IMR-90 (cell line): ENCODE measurements at regions not wholly inside any gene's neighbourhood (a gene's known extent, or its start where the extent isn't known, plus 50 kb on each side); places are given as distances from the start of the nearest gene placed in this dataset.

Source experiments
- ATAC-seq: fragments of 200-7000 bp; cut with Tn5 transposase; 2 replicates; pipeline ENCODE4 v1.9.1; 2020; ENCODE audit warnings: low read depth, mild to moderate bottlenecking, moderate library complexity
- BruUV-seq: library from RNA; stranded (reverse); fragments of 400-500 nt; replicated peaks from 2 replicates; lab custom pipeline; 2021; lab: Mats Ljungman, UMichigan
- CTCF ChIA-PET: fragments of 300-600 bp; formaldehyde crosslinking; extraction: SDS; loops from one replicate; lab custom pipeline; 2021; ENCODE audit warnings: antibody characterized with exemption; lab: Yijun Ruan, JAX
- POLR2A ChIA-PET: fragments of 300-600 bp; sonication (Branson Sonifier 250); formaldehyde crosslinking; loops from one replicate; lab custom pipeline; 2022; ENCODE audit warnings: antibody characterized with exemption; ENCODE audit not compliant: unreplicated experiment; lab: Charles Lee
- DNase-seq: peaks from one replicate; pipeline ENCODE4 v3.0.0; 2013
- H2AFZ ChIP-seq: replicated peaks from 2 replicates; pipeline ENCODE3; 2013; ENCODE audit warnings: low read length, mild to moderate bottlenecking; ENCODE audit not compliant: poor library complexity
- H2AK5ac ChIP-seq: 2 replicates; pipeline ENCODE4 v1.6.1; 2013; ENCODE audit warnings: low read depth, low read length, inconsistent platforms
- H2AK9ac ChIP-seq: replicated peaks from 2 replicates; pipeline ENCODE3; 2013; ENCODE audit warnings: mild to moderate bottlenecking, low read depth, low read length, moderate library complexity; ENCODE audit not compliant: poor library complexity
- H2BK120ac ChIP-seq: 2 replicates; pipeline ENCODE4 v1.6.1; 2013; ENCODE audit warnings: low read depth, low read length, inconsistent platforms
- H2BK15ac ChIP-seq: 3 replicates; pipeline ENCODE4 v1.6.1; 2013; ENCODE audit warnings: low read depth, low read length, inconsistent platforms
- H2BK20ac ChIP-seq: 2 replicates; pipeline ENCODE4 v1.6.1; 2013; ENCODE audit warnings: low read depth, mild to moderate bottlenecking, inconsistent platforms, low read length, moderate library complexity
- H2BK5ac ChIP-seq: 2 replicates; pipeline ENCODE4 v1.6.1; 2013; ENCODE audit warnings: mild to moderate bottlenecking, low read depth, low read length, inconsistent platforms; ENCODE audit not compliant: poor library complexity, severe bottlenecking
- H3K14ac ChIP-seq: replicated peaks from 2 replicates; pipeline ENCODE4 v1.6.1; 2013; ENCODE audit warnings: low read depth, low read length, inconsistent platforms
- H3K18ac ChIP-seq: 2 replicates; pipeline ENCODE4 v1.6.1; 2013; ENCODE audit warnings: low read depth, low read length, control low read depth
- H3K23ac ChIP-seq: 2 replicates; pipeline ENCODE4 v1.6.1; 2013; ENCODE audit warnings: low read depth, low read length, inconsistent platforms
- H3K27ac ChIP-seq: 2 replicates; pipeline ENCODE4 v1.5.1; 2013; ENCODE audit warnings: mild to moderate bottlenecking, control low read depth, low read length; ENCODE audit not compliant: insufficient read depth
- H3K27me3 ChIP-seq: 2 replicates; pipeline ENCODE4 v1.6.1; 2013; ENCODE audit warnings: low read length; ENCODE audit not compliant: control insufficient read depth, insufficient read depth
- H3K36me3 ChIP-seq: 2 replicates; pipeline ENCODE4 v1.6.1; 2013; ENCODE audit warnings: low read length, mixed read lengths; ENCODE audit not compliant: control insufficient read depth, insufficient read depth
- H3K4ac ChIP-seq: 2 replicates; pipeline ENCODE4 v1.6.1; 2013; ENCODE audit warnings: low read depth, low read length, inconsistent platforms
- H3K4me1 ChIP-seq: 2 replicates; pipeline ENCODE4 v1.6.1; 2013; ENCODE audit warnings: low read length, mixed read lengths; ENCODE audit not compliant: control insufficient read depth, insufficient read depth
- H3K4me2 ChIP-seq: 2 replicates; pipeline ENCODE4 v1.6.1; 2013; ENCODE audit warnings: low read depth, mild to moderate bottlenecking, control low read depth, low read length, moderate library complexity
- H3K4me3 ChIP-seq: 2 replicates; pipeline ENCODE4 v1.5.1; 2013; ENCODE audit warnings: low read depth, mild to moderate bottlenecking, control low read depth, low read length, moderate library complexity; ENCODE audit not compliant: insufficient read depth
- H3K56ac ChIP-seq: 2 replicates; pipeline ENCODE4 v1.6.1; 2013; ENCODE audit warnings: low read length, inconsistent platforms; ENCODE audit not compliant: insufficient read depth; ENCODE audit errors: extremely low read depth
- H3K79me1 ChIP-seq, 2 experiments: 2 replicates each; pipeline ENCODE4 v1.6.1; 2013; ENCODE audit warnings: low read length in 2 of 2, inconsistent platforms in 1 of 2, low read depth in 1 of 2
- H3K9ac ChIP-seq: 2 replicates; pipeline ENCODE4 v1.6.1; 2013; ENCODE audit warnings: low read depth, low read length, control low read depth
- H3K9me1 ChIP-seq: 2 replicates; pipeline ENCODE4 v1.6.1; 2013; ENCODE audit warnings: low read length, inconsistent platforms; ENCODE audit not compliant: insufficient read depth
- H3K9me3 ChIP-seq: 2 replicates; pipeline ENCODE4 v1.6.1; 2013; ENCODE audit warnings: low read length; ENCODE audit not compliant: control insufficient read depth, insufficient read depth
- H4K20me1 ChIP-seq: 2 replicates; pipeline ENCODE4 v1.6.1; 2013; ENCODE audit warnings: low read length, inconsistent platforms; ENCODE audit not compliant: insufficient read depth
- H4K5ac ChIP-seq: 2 replicates; pipeline ENCODE4 v1.6.1; 2013; ENCODE audit warnings: mild to moderate bottlenecking, low read depth, low read length, control low read depth
- H4K8ac ChIP-seq, 2 experiments: 2 replicates each; pipeline ENCODE4 v1.6.1; 2013; ENCODE audit warnings: low read depth in 2 of 2, low read length in 2 of 2, control low read depth in 1 of 2, inconsistent platforms in 1 of 2
- H4K91ac ChIP-seq: 2 replicates; pipeline ENCODE4 v1.6.1; 2013; ENCODE audit warnings: low read depth, low read length, inconsistent platforms; ENCODE audit not compliant: insufficient read depth
- BHLHE40 ChIP-seq: fragments of 150-350 bp; IDR thresholded peaks from 2 replicates; pipeline ENCODE4 v1.6.1; 2016; ENCODE audit warnings: mild to moderate bottlenecking, low read depth, low read length
- CEBPB ChIP-seq: IDR thresholded peaks from 2 replicates; pipeline ENCODE4 v1.6.1; 2012; ENCODE audit warnings: low read depth, low read length, improper control_type of control experiment
- CHD1 ChIP-seq: IDR thresholded peaks from 2 replicates; pipeline ENCODE4 v1.6.1; 2012; ENCODE audit warnings: low read depth, low read length, improper control_type of control experiment
- CTCF ChIP-seq: conservative IDR thresholded peaks from 2 replicates; pipeline ENCODE4 v1.5.1; 2012; ENCODE audit warnings: mild to moderate bottlenecking, low read depth, low read length, improper control_type of control experiment
- ELK1 ChIP-seq: fragments of 150-350 bp; IDR thresholded peaks from 2 replicates; pipeline ENCODE4 v1.6.1; 2016; ENCODE audit warnings: low read depth, mild to moderate bottlenecking, low read length, moderate library complexity, borderline replicate concordance
- FOS ChIP-seq: fragments of 150-350 bp; IDR thresholded peaks from 2 replicates; pipeline ENCODE4 v1.6.1; 2016; ENCODE audit warnings: low read depth, low read length
- MAFK ChIP-seq: IDR thresholded peaks from 2 replicates; pipeline ENCODE4 v1.6.1; 2012; ENCODE audit warnings: low read depth, low read length, improper control_type of control experiment
- MAZ ChIP-seq: IDR thresholded peaks from 2 replicates; pipeline ENCODE4 v1.6.1; 2012; ENCODE audit warnings: low read depth, mild to moderate bottlenecking, low read length, improper control_type of control experiment, moderate library complexity, borderline replicate concordance
- MXI1 ChIP-seq: IDR thresholded peaks from 2 replicates; pipeline ENCODE4 v1.6.1; 2012; ENCODE audit warnings: low read depth, mild to moderate bottlenecking, low read length, moderate library complexity, borderline replicate concordance
- NFE2L2 ChIP-seq: fragments of 150-350 bp; IDR thresholded peaks from 2 replicates; pipeline ENCODE4 v1.6.1; 2016; ENCODE audit warnings: low read depth, mild to moderate bottlenecking, low read length
- POLR2A ChIP-seq: IDR thresholded peaks from 2 replicates; pipeline ENCODE4 v1.6.1; 2012; ENCODE audit warnings: mild to moderate bottlenecking, low read depth, low read length
- RAD21 ChIP-seq: IDR thresholded peaks from 2 replicates; pipeline ENCODE4 v1.6.1; 2012; ENCODE audit warnings: low read length, improper control_type of control experiment
- RCOR1 ChIP-seq: IDR thresholded peaks from 2 replicates; pipeline ENCODE4 v1.6.1; 2012; ENCODE audit warnings: mild to moderate bottlenecking, low read length, improper control_type of control experiment; ENCODE audit not compliant: insufficient replicate concordance
- RFX5 ChIP-seq: IDR thresholded peaks from 2 replicates; pipeline ENCODE4 v1.8.0; 2012; ENCODE audit warnings: low read depth, mild to moderate bottlenecking, low read length, moderate library complexity
- SMC3 ChIP-seq: fragments of 150-350 bp; IDR thresholded peaks from 2 replicates; pipeline ENCODE4 v1.6.1; 2016; ENCODE audit warnings: low read depth, mild to moderate bottlenecking, antibody characterized with exemption, low read length, moderate library complexity
- WGBS, 2 experiments: methylation state at CpG; one replicate each; pipeline versions ENCODE4 v1.1.5 to v1.1.7; 2013; ENCODE audit warnings: missing lambda C conversion rate in 2 of 2; ENCODE audit not compliant: insufficient read length in 1 of 2; ENCODE audit errors: extremely low coverage in 2 of 2; 5-methylcytosine and 5-hydroxymethylcytosine counted together
- dilution Hi-C: fragments of 300-500 bp; cut with HindIII; formaldehyde crosslinking; loops from one replicate; pipeline ENCODE4 v1.14.3; 2018; ENCODE audit warnings: low sequenced_read_pairs; ENCODE audit not compliant: unreplicated experiment
- in situ Hi-C: fragments of 300-500 bp; cut with MboI; formaldehyde crosslinking; loops from 3 replicates; pipeline ENCODE4 v1.14.3; 2019; ENCODE audit warnings: low sequenced_read_pairs, inconsistent platforms, mixed read lengths
- intact Hi-C: fragments of 100-400 bp; cut with micrococcal nuclease; formaldehyde crosslinking; loops from 2 replicates; pipeline ENCODE4 v1.10.0; 2022
- TF ChIP-seq, protein P1 (sequence below): fragments of 150-350 bp; IDR thresholded peaks from 2 replicates; pipeline ENCODE4 v1.6.1; 2017; ENCODE audit warnings: mild to moderate bottlenecking, antibody characterized with exemption, low read length, low read depth

- H4K91ac ChIP-seq = no peak overlapping the region
- H4K5ac ChIP-seq = no peak overlapping the region
- H3K4me3 ChIP-seq = no peak overlapping the region
- TF ChIP-seq BHLHE40 (no peak), MXI1 (no peak), CEBPB (no peak), SMC3 (no peak), FOS (no peak), RCOR1 (no peak), RFX5 (no peak), CTCF (no peak), MAZ (no peak), ELK1 (no peak), NFE2L2 (no peak), MAFK (no peak), RAD21 (no peak), CHD1 (no peak), POLR2A (no peak)
- TF ChIP-seq, protein P1, sequence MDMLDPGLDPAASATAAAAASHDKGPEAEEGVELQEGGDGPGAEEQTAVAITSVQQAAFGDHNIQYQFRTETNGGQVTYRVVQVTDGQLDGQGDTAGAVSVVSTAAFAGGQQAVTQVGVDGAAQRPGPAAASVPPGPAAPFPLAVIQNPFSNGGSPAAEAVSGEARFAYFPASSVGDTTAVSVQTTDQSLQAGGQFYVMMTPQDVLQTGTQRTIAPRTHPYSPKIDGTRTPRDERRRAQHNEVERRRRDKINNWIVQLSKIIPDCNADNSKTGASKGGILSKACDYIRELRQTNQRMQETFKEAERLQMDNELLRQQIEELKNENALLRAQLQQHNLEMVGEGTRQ = no peak
- H2BK120ac ChIP-seq = no peak overlapping the region
- no peak overlapping the region for H3K14ac ChIP-seq
- no peak overlapping the region for H3K27ac ChIP-seq
- no CpG with 5 or more reads among the region's 1 CpG for WGBS, 2 experiments
- dilution Hi-C loops = no loop called here
- no TSS peak for BruUV-seq
- no peaks in the 10 kb centered on the region for H4K20me1 ChIP-seq
- H3K4ac ChIP-seq = no peak overlapping the region
- peak overlapping the region; percentile 65 for H2BK5ac ChIP-seq
- ChIA-PET POLR2A (no interaction called here), CTCF (interaction anchor here (1.0 kb wide), 1 partner anchor 7 kb away, joined by 3 read pairs; no protein-coding TSS in a partner anchor)
- no peaks in the 10 kb centered on the region for H3K79me1 ChIP-seq
- no peak overlapping the region for H2AK5ac ChIP-seq
- ATAC-seq (peak; percentile 35; the same call in 1 of the 2 replicates), DNase-seq (peak; percentile 8)
- no peaks in the 10 kb centered on the region for H3K27me3 ChIP-seq
- H3K9ac ChIP-seq = no peak overlapping the region
- no peaks in the 10 kb centered on the region for H3K4me1 ChIP-seq
- no peak overlapping the region for H3K56ac ChIP-seq
- in situ Hi-C loops = no loop called here
- H2AK9ac ChIP-seq = no peak overlapping the region
- H3K18ac ChIP-seq = no peak overlapping the region
- H2BK15ac ChIP-seq = no peak overlapping the region
- no peak overlapping the region for H3K23ac ChIP-seq
- H3K9me3 ChIP-seq = no peaks in the 10 kb centered on the region
- H2BK20ac ChIP-seq = no peak overlapping the region
- H3K9me1 ChIP-seq = no peaks in the 10 kb centered on the region
- H3K36me3 ChIP-seq = no peaks in the 10 kb centered on the region
- intact Hi-C loops = no loop called here
- no peak overlapping the region for H4K8ac ChIP-seq
- H2AFZ ChIP-seq = no peak overlapping the region
- no peak overlapping the region for H3K4me2 ChIP-seq
Measured at GRCh38 chr5:92703976-92704375, 877.0 kb downstream of the NR2F1-AS1 start.
